G401.6 (cell line): ENCODE measurements at regions not wholly inside any gene's neighbourhood (a gene's known extent, or its start where the extent isn't known, plus 50 kb on each side); places are given as distances from the start of the nearest gene placed in this dataset.
"Not testable (repeated sequence)": the region's sequence is repeated elsewhere in the genome, so short reads cannot be mapped to it uniquely, and the experiment has no call there.

Experiments
- FAIRE-seq: peaks from 2 replicates; lab custom pipeline; 2012; peaks lifted over from hg19 to GRCh38; lab: Jason Lieb, UNC

DNA sequence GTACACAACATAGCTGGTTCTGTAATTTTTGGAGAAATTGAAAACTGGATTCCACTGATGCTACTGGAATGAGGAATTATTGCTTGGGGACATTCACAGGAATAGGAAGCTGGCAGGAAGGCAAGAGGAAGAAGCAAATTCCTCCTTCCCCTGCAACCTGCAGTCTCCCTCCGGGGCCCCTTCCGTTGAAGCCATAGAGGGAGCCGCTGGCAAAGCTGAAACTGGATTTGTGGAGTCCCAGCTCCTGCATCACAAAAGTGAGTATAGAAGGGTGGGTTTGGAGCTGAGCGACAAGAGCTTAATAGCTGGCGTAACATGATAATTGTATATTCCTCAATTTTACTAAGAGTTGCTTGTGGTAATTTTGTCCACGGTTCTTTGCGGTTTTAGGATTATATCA, 190.8 kb downstream of the ADRA2A start:
- no peak for FAIRE-seq

DNA sequence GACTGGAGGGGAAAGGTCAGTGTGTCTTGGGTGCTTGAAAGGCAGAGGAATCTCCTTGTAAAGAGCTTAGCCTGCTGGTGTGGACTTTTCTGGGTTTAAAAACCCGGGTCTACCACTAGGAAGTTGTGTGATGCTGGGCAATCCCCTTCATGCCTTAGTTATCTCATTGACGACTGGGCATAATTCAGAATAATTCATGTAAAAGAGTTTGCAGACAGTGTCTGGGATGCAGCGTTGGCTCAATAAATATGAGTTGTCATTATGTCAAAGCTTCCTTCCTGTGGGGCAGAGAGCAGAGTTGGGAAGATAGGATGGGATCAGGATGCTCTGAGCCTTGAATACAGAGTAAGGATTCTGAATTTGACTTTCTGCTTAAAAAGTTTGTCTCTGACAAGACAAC, 196.4 kb downstream of the ADRA2A start:
- FAIRE-seq: no peak

DNA sequence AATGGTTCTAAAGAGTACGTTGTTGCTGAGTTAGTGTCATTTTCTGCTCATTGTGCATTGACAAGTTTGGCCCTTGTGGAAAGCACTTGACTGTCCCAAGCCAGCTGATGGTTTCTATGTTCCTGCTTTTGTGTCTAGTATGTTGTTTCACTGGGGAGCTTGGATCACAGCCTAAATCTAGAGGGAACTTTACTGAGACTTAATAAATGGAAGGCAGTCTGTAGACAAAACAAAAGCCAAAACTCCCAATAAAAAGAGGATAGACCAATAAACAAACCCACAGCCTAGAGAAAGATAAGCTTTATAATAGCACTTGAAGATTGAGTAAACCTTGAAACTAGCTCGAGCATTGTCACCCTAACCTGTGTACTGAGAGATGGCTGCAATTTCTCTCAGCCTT, 196.8 kb downstream of the ADRA2A start:
- FAIRE-seq: no peak

- no peak for FAIRE-seq
These were observed 198.3 kb downstream of the ADRA2A start for GRCh38 chr10:111275091-111275490.

- FAIRE-seq: no peak
These were observed 200.8 kb downstream of the ADRA2A start for GRCh38 chr10:111277661-111278060.

GRCh38 chr10:111278266-111278665, 201.4 kb downstream of the ADRA2A start:
- FAIRE-seq: no peak

DNA sequence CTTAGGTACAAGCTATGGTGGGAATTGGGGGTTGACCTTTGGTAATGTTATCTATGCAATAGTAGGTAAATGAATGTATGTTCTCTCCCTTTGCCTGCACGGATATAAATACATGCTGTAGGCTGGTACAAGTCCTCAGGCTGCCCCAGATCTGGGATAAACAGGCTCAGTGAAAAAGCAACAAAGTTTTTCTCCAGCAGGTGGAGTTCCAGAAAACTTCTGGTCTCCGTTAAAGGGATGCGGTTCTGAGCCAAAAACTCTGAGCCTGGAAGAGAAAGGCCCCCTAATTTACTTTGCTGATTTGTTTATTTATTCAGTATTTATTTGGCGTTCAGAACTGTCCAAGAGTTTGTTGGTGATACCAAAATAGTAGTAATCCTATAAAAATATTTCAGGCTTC, 204.7 kb downstream of the ADRA2A start:
- no peak for FAIRE-seq

GRCh38 chr10:111289461-111289860, 212.6 kb downstream of the ADRA2A start:
- FAIRE-seq: no peak

- no peak for FAIRE-seq
These were observed 213.8 kb downstream of the ADRA2A start for GRCh38 chr10:111290649-111291048.

DNA sequence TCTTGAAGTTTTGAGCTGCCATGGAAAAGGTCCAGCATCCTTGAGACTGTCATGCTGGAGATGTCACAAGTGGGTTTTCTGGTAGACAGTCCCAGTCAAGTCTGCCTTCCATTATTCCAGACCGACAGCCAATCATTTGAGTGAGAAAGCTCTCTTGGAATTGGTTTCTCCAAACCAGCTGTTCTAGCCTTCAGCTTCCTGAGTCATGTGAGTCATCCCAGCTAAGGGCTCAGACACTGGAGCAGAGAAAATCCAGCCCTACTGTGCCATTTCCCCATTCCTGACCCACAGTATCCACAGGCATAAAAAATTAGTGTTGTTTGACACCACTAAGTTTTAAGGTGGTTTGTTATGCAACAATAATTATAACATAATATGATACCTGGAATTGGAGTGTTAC, 219.0 kb downstream of the ADRA2A start:
- no peak for FAIRE-seq

DNA sequence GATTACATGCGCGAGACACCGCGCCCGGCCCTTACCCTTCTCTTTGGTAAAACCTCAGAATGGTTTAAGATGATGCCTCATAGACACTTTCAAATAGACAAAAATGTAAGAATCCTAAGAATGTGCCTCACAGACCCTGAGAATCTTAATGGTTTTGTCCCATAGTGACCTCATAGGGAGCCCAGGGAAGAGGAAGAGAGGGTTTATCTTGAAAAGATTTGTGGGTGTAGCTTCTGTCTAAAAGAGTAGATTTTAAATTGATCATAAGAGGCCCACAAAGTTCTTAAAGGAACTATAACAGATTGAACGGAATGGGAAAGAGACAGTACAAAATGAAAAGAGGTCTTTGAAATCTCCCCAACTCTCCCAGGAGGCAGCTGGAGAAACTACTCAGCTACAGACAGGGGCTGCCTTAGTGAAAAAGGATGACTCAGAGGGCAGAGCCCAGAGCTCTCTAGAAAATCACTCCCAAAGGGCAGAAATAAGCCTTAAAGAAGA, 220.6 kb downstream of the ADRA2A start:
- FAIRE-seq: no peak

DNA sequence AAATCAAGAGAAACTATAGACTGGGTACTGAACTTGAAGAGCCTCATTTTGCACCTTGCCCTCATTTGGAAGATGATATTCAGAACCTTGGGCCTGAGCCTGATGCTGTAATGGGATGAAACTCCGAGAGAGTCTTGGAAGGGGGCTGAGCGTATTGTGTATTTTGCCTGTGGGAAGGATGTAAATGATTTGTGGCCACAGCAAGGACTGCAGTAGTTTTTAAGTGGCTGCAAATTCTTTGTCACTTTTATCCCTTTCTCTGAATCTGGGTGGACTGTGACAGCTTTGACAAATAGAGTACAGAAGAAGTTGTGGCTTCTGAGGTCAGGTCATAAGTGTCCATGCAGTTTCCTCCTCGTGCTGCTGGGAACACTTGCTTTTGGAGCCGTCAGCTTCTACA, 221.2 kb downstream of the ADRA2A start:
- FAIRE-seq: no peak

DNA sequence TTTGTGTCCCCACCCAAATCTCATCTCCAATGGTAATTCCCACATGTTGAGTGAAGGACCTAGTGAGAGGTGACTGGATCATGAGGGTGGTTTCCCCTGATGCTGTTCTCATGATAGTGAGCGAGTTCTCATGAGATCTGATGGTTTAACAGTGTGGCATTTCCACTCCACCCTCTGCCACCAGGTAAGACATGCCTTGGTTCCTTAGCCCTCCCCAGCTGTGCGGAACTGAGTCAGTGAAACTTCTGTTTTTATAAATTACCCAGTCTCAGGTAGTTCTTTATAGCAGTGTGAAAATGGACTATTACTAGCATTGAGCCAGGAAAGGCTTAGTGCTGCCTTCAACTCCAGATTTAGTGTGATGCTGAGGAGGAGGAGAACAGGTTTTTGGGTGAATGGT, 222.2 kb downstream of the ADRA2A start:
- FAIRE-seq: no peak

GRCh38 chr10:111303887-111304286, 227.1 kb downstream of the ADRA2A start:
- no peak for FAIRE-seq

GRCh38 chr10:111316722-111317212, 239.9 kb downstream of the ADRA2A start:
- no peak for FAIRE-seq

GRCh38 chr10:111319866-111320265, 243.0 kb downstream of the ADRA2A start:
- no peak for FAIRE-seq

GRCh38 chr10:111323389-111323966, 246.6 kb downstream of the ADRA2A start:
- FAIRE-seq: no peak

- FAIRE-seq: not testable (repeated sequence)
These were observed 255.3 kb downstream of the ADRA2A start for GRCh38 chr10:111332174-111332573.

- FAIRE-seq: no peak
These were observed 259.0 kb downstream of the ADRA2A start for GRCh38 chr10:111335826-111336225.

- FAIRE-seq: no peak
These were observed 261.2 kb downstream of the ADRA2A start for GRCh38 chr10:111338035-111338434.

DNA sequence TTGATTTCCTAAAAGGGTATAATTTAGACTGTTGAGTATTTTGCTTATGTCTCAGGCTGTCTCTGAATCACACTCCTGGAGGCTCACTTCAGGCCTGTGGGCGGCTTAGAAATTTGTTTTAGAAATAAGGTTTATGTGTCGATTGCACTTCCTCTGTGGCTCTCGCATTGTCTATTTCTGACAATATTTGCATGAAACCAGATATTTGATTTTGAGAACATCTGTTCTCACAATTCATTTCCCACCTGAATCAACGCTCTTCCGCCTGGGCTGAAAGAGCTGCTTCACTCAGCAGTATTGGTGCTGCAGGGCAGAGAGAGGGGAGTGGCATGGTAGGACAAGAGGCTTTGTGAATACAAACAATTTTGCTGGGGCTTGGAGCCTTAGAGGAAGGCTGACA, 262.0 kb downstream of the ADRA2A start:
- FAIRE-seq: no peak

DNA sequence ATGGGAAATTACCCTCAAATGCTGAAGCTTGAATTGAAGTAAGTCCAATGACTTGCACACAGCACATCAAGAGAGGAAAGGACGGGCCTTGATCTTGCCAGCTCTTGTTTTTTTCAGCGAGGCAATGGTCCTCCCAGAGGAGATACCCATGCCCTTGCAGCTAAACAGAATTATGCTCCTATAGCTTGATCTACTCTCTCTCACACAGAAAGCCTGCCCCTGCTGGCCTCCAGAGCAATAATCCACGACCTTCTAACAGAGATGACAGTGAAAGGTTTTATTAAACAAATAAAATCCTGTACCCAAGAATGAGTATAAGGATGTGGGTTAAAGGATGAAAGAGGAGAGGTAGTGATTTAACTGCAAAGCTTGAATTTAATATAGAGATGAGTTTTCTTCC, 268.0 kb downstream of the ADRA2A start:
- FAIRE-seq: no peak

- no peak for FAIRE-seq
These were observed 270.7 kb downstream of the ADRA2A start for GRCh38 chr10:111347386-111348013.

GRCh38 chr10:111348076-111348475, 271.2 kb downstream of the ADRA2A start:
- FAIRE-seq: no peak
